ENCODE measurements at regions not wholly inside any gene's neighbourhood (a gene's known extent, or its start where the extent isn't known, plus 50 kb on each side); places are given as distances from the start of the nearest gene placed in this dataset.

- Histone ChIP-seq H3K4me1 (ENCODE audit: control insufficient read depth in 5 of 5, insufficient read depth in 5 of 5, low read length in 5 of 5) (peaks cover 0 to 14% (median 0%) of the 10 kb centered on the region in 5 donors), H3K9me3 (ENCODE audit: control insufficient read depth in 4 of 4, insufficient read depth in 3 of 4, low read length in 3 of 4) (peaks cover 0 to 2% (median 0%) of the 10 kb centered on the region in 4 donors), H3K27ac (ENCODE audit: low read depth in 1 of 2, low read length in 1 of 2) (no peak overlapping the region), H3K36me3 (ENCODE audit: control insufficient read depth in 4 of 4, insufficient read depth in 4 of 4, low read length in 4 of 4) (no peaks in the 10 kb centered on the region), H3K27me3 (ENCODE audit: control insufficient read depth in 3 of 3, insufficient read depth in 3 of 3, low read length in 2 of 3) (no peaks in the 10 kb centered on the region), H3K4me3 (no peak overlapping the region), H3K9ac (ENCODE audit: insufficient read depth in 1 of 2, low read length in 2 of 2) (no peak overlapping the region)
- ATAC-seq (ENCODE audit: insufficient read depth, low FRiP score) (no peak), DNase-seq (peak in 1 of 3 donors; percentile 5)
- WGBS, 2 donors, result 69 to 83% methylated on average over 2 of the region's 2 CpGs
- no peak for TF ChIP-seq CTCF (IDR thresholded peaks at IDR 0.05; ENCODE audit: control extremely low read depth, extremely low read depth)
Measured at GRCh38 chr18:11468617-11469016, 140.8 kb upstream of the SLC35G4 start.

- H3K9ac ChIP-seq (ENCODE audit: insufficient read depth in 1 of 2, low read length in 2 of 2), result no peak overlapping the region
- no peak for TF ChIP-seq CTCF (IDR thresholded peaks at IDR 0.05; ENCODE audit: control extremely low read depth, extremely low read depth)
- H3K4me1 ChIP-seq (ENCODE audit: control insufficient read depth in 5 of 5, insufficient read depth in 5 of 5, low read length in 5 of 5), result peaks cover 0 to 14% (median 0%) of the 10 kb centered on the region in 5 donors
- H3K9me3 ChIP-seq (ENCODE audit: control insufficient read depth in 4 of 4, insufficient read depth in 3 of 4, low read length in 3 of 4), result peaks cover 0 to 2% (median 0%) of the 10 kb centered on the region in 4 donors
- H3K4me3 ChIP-seq, result no peak overlapping the region
- DNase-seq (peak in 1 of 3 donors; percentile 13), ATAC-seq (ENCODE audit: insufficient read depth, low FRiP score) (no peak)
- 85 to 92% methylated on average over 3 of the region's 3 CpGs for WGBS, 2 donors
- no peaks in the 10 kb centered on the region for H3K27me3 ChIP-seq (ENCODE audit: control insufficient read depth in 3 of 3, insufficient read depth in 3 of 3, low read length in 2 of 3)
- H3K36me3 ChIP-seq (ENCODE audit: control insufficient read depth in 4 of 4, insufficient read depth in 4 of 4, low read length in 4 of 4), result no peaks in the 10 kb centered on the region
- no peak overlapping the region for H3K27ac ChIP-seq (ENCODE audit: low read depth in 1 of 2, low read length in 1 of 2)
Measured at GRCh38 chr18:11468120-11468519, 141.3 kb upstream of the SLC35G4 start.

- 66 to 77% methylated on average over 2 of the region's 2 CpGs for WGBS, 2 donors
- Histone ChIP-seq H3K27me3 (ENCODE audit: control insufficient read depth in 3 of 3, insufficient read depth in 3 of 3, low read length in 2 of 3) (no peaks in the 10 kb centered on the region), H3K36me3 (ENCODE audit: control insufficient read depth in 4 of 4, insufficient read depth in 4 of 4, low read length in 4 of 4) (no peaks in the 10 kb centered on the region), H3K4me1 (ENCODE audit: control insufficient read depth in 5 of 5, insufficient read depth in 5 of 5, low read length in 5 of 5) (peaks cover 0 to 14% (median 0%) of the 10 kb centered on the region in 5 donors), H3K27ac (ENCODE audit: low read depth in 1 of 2, low read length in 1 of 2) (no peak overlapping the region), H3K9ac (ENCODE audit: insufficient read depth in 1 of 2, low read length in 2 of 2) (no peak overlapping the region), H3K4me3 (no peak overlapping the region), H3K9me3 (ENCODE audit: control insufficient read depth in 4 of 4, insufficient read depth in 3 of 4, low read length in 3 of 4) (peaks cover 0 to 2% (median 0%) of the 10 kb centered on the region in 4 donors)
- peak in 2 of 3 donors; percentile 80 to 89 for DNase-seq
- ATAC-seq (ENCODE audit: insufficient read depth, low FRiP score), result no peak
- no peak for TF ChIP-seq CTCF (IDR thresholded peaks at IDR 0.05; ENCODE audit: control extremely low read depth, extremely low read depth)
Measured at GRCh38 chr18:11467611-11468010, 141.8 kb upstream of the SLC35G4 start.

- H3K27me3 ChIP-seq (ENCODE audit: control insufficient read depth in 3 of 3, insufficient read depth in 3 of 3, low read length in 2 of 3), result no peaks in the 10 kb centered on the region
- peaks cover 0 to 14% (median 0%) of the 10 kb centered on the region in 5 donors for H3K4me1 ChIP-seq (ENCODE audit: control insufficient read depth in 5 of 5, insufficient read depth in 5 of 5, low read length in 5 of 5)
- no peaks in the 10 kb centered on the region for H3K36me3 ChIP-seq (ENCODE audit: control insufficient read depth in 4 of 4, insufficient read depth in 4 of 4, low read length in 4 of 4)
- no peak for DNase-seq
- H3K9me3 ChIP-seq (ENCODE audit: control insufficient read depth in 4 of 4, insufficient read depth in 3 of 4, low read length in 3 of 4), result no peaks in the 10 kb centered on the region
- H3K27ac ChIP-seq (ENCODE audit: low read depth in 1 of 2, low read length in 1 of 2), result no peak overlapping the region
- no peak for TF ChIP-seq CTCF (IDR thresholded peaks at IDR 0.05; ENCODE audit: control extremely low read depth, extremely low read depth)
- no peak overlapping the region for H3K9ac ChIP-seq (ENCODE audit: insufficient read depth in 1 of 2, low read length in 2 of 2)
- no peak overlapping the region for H3K4me3 ChIP-seq
- ATAC-seq (ENCODE audit: insufficient read depth, low FRiP score), result no peak
- WGBS, 2 donors, result 90 to 98% methylated on average over 2 of the region's 2 CpGs
Measured at GRCh38 chr18:11464129-11464528, 145.3 kb upstream of the SLC35G4 start.
